GM19452 (cell line): ENCODE measurements at regions not wholly inside any gene's neighbourhood (a gene's known extent, or its start where the extent isn't known, plus 50 kb on each side); places are given as distances from the start of the nearest gene placed in this dataset.
A peak's percentile ranks its signal among the peaks of the same experiment; 100 is the strongest.

Source experiments
- ATAC-seq: cut with Tn5 transposase; IDR thresholded peaks from one replicate; pipeline ENCODE4 v1.9.1; 2021; ENCODE audit not compliant: unreplicated experiment

DNA sequence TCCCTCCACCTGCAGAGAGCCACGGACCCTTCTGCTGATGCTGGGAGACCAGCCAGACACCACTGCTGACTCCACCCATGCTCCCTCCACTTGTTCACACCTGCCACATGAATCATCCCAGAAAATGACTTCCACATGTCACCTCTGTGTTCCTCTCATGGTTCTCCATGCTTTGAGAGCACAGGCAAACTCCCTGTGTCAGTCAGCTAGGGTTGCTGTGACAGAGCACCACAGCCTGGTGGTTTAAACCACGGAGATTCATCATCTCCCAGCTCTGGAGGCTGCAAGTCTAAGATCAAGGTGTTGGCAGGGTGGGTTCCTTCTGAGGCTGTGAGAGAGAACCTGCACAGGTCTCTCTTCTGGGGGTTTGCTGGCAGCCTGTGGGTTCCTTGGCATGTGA lies 381.4 kb downstream of the GADD45G start:
- no peak for ATAC-seq

DNA sequence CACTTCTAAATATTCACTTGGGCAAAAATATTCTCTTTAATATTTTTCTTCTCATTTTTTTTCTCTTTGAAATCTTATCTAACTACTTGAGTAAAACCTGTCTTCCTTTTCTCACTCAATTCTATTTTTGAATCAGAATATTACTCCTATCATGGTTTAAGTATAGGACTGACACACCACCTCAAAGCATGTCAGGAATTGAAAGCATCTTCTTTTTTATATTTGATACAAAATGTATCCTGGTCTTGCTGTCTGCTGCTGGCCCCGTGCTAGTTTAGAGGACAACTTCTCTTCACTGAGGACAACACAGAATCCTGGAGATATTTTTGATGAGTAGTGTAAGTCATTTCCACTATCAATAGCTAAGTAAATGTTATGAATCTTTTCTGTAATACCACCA lies 383.6 kb downstream of the GADD45G start:
- no peak for ATAC-seq

DNA sequence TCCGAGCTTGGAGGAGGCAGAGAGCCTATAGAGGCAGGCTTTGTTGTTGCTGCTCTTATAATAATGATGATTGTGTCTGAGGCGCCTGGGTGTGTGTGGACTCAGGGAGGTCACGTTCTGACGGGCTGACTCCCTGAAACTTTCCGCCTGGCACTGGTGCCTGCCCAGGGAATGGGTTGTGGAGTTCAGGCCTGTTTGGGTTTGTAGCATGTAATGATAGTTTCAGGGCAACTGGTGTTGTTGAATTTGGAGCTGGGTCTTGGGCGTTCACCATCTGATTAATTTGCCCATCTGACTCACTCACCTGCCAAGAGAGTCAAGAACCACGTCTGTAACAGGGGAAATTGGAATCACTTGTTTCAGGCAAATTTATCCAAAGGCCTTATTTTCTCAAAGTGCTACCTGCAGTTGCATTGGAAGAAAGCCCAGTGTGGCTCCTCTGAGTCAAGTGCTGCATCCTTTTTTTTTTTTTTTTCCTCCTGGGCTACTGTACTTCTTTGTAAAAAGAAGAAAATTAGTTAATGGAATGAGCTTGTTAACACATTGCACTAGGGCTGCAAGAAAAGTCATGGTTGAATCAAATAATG lies 386.5 kb downstream of the GADD45G start:
- no peak for ATAC-seq

DNA sequence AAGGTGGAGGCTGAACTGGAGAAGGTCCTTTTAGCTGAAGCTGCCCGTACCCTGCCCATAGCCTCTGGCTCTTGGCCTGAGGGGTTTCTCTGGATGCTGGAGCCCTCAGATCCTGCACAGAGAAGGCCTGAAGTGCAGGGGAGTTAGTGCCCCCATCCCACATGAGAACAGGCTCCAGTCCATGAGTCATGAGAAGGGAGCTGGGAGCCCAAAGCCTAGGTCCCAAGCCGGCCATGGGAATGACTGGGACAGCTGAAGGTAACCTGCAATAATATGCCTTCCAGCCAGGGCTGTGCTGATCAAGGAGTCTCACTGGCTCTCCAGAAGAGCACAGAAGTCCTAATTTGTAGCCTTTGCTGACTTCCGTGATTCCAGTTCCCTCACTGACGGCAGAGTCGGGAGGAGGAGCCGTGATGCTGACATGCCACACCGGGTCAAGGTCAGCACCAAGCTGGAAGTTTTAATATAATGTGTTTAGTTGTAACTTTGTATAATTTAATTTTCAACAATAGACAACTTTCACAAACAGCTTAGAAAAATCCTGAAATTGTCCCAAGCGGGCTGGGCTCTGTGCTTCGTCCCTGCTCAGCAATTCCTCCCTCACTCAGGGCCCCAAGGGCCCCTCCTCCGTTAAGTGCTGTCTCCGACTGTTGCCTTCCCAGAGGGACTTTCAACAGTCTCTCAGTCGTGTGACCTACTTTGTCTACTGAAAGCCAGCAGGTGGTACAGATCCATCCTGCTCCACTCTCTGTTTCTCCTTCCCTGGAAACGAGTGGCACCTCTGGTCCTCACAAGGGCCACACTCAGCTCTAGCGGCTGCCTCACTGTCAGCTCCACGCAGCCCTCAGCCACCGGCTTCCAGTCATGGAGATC lies 387.8 kb downstream of the GADD45G start:
- no peak for ATAC-seq

DNA sequence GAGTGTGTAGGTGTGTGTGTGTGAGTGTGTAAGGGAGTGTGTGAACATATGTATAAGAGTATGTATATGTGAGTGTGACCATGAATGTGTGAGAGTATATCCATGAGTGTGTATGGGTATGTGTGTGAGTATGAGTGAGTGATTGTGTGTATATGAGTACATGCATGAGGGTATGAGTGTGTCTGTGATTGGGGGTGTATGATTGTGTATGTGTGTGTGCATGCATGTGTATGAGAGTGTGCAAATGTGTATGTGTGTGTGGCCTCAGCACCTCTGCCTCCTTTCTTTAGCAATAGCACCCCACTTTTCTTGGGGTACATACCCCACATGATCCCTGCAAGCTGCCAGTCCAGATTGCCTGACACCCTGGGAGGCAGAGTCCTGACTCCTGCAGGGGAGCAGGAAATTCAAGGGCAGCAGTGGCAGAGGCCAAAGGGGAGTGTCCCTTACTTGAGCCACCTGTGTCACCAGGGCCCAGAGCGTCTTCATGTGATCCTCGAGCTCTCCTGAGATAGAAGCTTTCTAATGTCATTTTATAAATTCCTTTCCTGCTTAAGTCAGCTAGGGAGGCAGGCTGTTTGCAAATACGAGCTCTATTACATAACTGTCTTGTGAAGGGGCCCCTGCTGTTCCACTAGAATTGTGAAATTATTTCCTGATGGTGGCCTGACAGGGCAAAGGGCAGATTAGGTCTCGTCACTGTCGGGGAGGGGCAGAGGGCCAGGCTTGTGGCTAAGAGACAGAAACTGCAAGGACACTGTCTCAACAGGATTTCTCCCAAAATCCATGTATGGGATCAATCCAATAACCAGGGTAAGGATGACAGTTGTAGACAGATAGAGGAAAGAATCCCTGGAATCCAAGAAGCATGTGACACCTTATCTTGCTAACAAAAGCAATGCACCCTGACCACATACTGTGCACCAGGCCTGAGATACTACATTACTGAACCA lies 389.1 kb downstream of the GADD45G start:
- ATAC-seq = no peak

DNA sequence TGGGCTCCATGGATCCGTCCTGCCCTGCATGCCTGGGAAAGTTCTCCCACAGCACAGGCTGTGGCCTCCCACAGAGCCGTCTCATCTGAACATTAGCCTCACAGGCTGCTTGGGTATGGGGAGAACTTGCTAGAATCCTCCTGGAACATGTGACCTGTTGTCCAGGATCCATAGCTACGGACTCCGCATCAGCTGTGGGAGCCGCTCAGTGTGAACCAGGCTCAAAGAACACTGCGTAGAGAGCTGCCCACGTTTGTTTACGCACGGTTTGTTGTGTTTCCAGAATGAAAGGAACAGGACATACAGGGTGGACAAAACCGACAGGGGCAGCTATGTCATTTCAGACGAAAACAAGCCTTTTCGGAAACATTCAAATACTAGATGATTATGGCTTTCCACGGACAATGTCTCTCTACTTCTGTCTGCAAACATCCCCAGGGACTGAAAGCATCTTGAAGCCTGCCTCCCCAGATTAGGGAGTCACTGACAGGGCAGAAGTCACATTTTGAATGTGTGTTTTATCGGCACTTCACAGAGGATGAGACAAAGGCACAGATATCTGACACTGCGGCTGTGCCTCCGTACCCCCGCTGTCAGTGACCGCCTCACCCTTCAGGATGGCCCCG lies 390.3 kb downstream of the GADD45G start:
- no peak for ATAC-seq

DNA sequence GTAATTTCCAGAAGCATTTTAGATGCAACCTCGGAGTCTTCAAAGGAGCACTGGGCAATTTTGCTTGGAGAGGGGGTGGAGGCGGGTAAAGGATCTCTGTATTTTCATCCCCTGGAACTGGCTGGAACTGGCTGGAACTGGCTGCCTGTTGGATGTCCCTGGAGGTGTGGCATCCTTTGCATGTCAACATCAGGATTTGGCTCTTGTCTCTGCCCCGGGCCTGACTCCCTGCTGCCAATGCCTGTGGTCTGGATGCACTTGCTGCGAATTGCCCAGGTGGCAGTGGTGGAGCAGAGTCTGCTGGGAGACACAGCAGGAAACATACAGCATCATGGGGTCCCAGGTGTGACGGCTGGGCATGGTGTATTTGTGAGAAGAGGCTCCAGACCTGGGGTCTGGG lies 391.3 kb downstream of the GADD45G start:
- ATAC-seq = no peak

DNA sequence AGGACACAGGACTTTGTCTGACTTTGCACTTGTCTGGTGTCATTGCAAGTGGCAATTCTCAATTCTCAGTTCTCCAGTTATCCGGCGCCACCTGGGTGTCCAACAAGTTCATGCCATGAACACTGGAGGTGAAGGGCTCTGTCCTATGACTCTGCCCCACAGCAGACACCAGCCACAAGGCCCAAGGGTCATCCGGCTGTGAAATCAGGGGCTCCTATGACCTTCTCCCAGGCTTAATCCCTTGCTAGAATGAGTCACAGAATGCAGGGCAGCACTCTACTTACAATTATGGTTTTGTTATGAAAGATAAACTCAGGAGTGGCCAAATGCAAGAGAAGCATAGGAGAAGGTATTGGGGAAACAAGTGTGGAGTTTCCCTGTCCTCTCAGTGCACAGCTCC lies 392.0 kb downstream of the GADD45G start:
- no peak for ATAC-seq

DNA sequence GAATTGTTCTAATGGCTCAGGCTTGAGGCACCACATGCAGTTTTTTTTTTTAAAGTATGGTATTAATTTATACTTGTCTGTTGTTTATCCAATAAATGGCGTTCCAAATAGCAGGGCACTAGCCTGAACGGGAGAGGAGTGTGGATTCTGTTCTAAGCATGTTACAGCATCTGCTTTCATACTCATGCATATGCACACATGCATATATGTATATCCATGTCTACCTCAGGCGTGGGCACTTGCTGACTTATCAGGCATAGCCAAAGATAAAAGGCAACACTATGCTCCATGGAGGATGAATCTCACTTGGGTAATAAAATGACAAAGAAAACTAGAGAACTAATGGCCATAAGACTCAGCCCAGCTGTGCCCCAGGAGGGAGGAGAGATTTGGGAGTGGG lies 393.8 kb downstream of the GADD45G start:
- ATAC-seq = no peak

DNA sequence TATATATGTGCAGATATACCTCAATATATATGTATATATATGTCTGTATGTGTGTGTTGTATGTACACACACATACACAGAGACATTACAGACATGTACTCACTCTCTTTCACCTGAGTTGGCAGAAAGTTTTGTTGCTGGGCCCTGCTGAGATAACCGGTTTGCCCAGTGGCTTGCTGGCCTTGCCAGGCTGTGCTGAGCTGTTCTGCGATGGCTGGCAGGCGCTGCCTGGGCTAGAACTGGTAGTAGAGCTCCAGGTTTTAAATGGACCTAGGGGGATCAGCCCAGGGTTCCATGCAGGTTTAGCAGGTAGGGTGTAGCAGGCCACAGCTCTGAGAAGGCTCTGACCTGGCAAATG lies 394.3 kb downstream of the GADD45G start:
- no peak for ATAC-seq

DNA sequence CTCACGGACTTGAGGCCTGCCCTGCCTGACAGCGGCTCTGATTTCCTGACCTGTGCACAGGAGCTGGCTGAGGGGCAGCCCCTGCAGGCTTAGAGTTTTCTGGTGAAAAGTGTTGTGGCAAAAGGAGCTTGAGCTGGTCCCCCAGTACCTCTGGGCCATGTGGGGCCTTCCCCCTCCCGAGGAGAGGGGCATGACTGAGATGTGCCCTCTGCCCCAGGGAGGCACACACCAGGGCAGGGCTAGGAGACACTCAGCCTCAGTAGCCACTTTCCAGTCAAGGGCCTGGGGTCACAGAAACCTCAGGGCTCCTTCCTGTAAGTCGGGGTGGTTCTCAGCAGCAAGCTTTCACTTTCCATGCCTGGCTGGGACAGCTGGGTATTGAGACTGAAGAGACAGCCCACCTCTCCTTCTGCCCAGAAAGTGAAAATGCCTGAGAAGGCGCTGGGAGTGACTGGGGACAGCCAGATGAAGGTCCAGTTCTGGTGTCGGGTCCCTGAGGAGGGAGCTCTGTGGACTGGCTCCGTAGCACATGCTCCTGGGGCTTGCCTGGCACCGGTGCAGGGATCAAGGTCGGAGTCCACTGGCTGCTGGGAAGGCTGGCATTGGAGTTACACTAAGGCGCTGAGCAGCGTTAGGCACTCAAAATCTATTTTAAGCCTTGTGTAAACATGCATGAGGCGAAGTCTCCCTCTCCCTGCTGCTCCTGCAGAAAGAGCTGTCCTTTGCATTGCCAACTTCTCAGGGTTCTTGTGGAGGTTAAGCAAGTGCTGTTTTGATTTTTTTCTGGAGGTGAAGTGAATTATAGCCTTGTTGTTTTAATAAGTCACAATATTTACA lies 394.9 kb downstream of the GADD45G start:
- peak; percentile 97 for ATAC-seq

DNA sequence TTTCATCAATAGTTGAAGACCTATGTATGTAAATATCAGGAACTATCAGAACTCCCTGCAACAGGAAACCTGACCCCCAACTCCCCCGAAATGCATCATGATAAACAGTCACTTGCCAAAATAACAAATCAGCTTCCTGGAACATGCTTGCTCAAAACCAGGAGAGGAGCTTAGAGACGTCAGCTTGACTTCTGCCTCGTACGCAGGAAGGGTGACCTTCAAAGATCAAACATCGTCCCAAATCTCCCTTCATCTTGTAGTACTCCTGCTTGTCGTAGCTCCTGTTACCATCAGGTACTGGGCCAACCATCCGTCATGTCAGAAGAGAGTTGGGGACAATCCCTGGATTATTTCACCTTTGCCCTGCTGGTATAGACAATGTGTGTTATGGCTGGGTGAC lies 396.1 kb downstream of the GADD45G start:
- no peak for ATAC-seq

DNA sequence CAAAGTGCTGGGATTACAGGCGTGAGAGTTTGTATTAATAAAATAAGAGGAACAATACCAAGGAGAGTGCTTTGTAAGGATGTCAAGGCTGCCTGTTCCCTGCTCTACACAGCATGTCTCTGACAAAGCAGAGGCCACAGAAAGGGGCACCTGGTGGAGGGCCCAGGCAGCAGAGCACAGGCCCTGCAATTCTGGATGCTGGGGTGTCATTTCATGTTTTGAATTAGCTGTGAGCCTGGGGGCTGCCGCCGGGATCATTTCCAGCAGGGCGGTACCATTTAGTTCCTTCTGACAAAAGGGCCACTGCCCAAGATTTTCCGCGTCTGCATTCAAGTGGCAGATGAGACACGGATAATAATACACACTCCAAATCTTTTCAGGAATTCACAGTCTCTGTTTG lies 396.9 kb downstream of the GADD45G start:
- ATAC-seq = no peak

DNA sequence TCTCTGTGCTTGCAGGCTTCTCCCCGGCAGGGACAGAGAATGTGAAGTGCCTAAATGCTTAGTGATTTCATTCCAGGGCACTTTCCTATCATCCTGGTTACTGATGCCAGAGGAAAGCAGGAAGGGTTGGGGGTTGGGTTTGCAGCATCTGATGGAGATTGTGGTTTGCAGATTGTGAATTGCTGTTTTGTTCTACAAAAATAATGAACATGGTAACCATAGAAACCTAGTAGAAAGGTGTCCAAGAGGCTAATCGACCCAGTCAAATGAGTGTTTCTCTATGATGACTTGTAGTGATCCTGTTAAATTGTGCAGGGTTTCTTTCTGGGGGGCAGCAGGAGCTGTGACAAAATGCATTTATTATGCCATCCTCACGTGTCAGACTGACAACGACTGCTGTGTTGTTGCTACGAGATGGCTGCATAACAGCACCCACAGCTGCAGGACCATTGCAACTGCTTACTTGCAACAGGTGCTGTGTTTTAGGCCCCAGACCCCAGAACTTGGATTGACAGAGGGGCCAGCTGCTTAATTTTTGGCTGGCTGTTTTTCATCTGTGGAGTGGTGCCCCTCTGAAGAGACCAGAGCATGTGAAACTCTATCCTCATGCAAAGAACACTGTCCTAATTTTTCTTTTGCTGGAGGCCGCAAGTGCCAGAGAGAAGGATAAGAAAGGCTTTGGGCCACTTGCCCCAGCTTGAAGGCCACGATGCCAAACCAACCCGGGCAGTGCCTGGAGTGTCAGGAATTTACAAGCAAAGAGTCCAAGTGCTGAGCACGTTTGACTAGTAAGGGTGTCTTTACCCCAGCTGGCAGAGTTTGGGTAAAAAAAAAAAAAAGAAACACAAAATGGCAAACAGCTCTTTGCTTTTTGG lies 397.8 kb downstream of the GADD45G start:
- ATAC-seq = no peak

DNA sequence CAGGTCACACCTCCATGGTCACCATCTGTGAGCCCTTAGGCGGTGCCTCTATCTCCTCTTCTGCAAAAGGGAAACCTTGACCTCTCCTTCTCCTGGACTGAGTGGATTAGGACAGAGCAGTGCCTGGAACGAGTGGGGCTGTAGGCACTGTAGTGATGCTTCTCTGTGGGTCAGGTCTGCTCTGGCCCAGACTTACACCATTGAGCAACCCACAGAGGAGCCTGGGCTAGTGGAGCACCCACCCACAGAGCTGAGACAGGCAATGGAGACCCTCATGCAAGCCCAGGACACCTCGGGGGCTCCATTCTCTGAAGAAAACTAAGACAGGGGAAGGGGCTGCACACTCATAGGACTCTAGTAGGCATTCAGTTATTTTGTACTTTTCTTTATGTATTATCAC lies 400.6 kb downstream of the GADD45G start:
- ATAC-seq = no peak

DNA sequence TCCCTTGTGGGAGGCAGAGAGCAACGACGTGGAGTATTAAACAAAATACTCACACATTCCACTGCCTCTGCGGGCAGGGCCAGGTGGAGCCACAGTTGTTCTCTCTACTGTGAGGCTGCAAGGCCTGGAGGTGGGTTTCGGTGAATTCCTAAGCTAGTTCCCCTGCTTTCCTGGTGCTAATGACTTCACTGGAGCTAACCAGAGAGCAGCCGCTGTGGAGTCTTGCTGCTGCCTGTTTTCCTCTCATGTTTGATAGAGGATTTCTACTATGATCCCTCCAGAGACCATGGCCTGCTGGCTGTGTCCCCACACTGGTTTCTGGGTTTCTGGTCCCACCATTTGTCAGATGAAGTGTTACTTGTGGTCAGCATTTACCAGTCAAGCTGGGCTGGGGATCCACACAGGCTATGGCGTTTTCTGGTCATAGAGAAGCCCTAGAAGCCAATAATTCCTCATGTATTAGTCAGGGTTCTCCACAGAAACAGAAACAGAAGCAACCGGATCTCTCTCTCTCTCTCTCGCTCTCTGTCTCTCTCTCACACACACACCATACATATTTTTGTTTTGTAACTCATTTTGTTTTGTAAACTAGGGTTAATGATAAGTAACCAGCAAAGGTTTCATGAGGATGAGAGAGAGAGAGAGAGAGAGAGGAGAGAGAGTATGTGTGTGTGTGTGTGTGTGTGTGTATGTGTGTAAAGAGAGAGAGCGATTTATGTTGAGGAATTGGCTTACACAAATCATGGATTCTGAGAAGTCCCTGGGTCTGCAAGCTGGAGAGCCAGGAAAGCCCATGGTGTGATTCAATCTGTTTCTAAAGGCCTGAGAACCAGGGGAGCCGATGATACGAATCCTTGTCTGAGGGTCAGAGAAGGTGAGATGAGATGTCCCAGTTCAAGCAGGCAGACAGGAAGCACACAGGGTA lies 403.0 kb downstream of the GADD45G start:
- ATAC-seq = no peak

DNA sequence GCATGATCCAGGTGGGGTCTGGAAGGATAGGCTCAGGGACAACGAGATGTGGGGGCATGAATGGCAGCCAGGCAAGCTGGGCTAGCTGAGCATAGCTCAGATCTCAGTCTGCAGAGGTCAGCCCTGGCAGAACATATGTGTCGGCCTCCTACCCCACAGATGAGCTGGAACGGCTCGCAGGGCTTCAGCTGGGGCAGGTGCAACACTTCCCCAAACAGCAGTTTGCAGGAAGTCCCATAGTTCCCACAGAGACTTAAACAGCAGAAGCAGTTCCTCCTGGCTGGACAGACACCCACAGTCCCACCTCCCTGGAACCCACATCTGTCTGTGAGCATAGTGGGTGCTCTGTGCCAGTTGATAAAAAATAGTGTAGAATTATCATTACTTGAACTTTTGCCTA lies 404.6 kb downstream of the GADD45G start:
- ATAC-seq = no peak

DNA sequence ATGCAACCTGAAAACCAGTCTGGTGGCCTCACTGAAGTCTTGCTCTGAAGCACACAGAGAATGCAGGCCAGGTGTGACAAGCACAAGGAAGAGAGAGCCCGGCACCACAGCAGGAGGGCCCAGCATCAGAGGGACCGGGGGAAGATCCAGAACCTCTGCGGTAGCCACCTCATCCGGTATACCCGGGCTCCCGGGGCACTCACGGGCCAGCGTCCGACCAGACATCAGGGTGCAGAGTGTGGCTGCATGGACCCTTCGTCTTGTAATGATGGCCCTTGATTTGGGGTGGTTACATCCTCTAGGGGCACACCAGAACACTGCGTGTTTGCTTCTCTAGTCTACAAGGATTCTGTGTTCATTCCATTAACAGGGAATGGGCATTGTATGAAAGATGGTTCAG lies 406.0 kb downstream of the GADD45G start:
- no peak for ATAC-seq
